GM13977 (cell line): ENCODE measurements at regions not wholly inside any gene's neighbourhood (a gene's known extent, or its start where the extent isn't known, plus 50 kb on each side); places are given as distances from the start of the nearest gene placed in this dataset.

ENCODE experiments used
- DNase-seq: peaks from one replicate; pipeline ENCODE4 v3.0.0; 2012; ENCODE audit warnings: low spot score
- CTCF ChIP-seq: IDR thresholded peaks from 2 replicates; pipeline ENCODE4 v1.5.1; 2012; ENCODE audit warnings: mild to moderate bottlenecking, control low read depth; ENCODE audit not compliant: insufficient read depth; ENCODE audit errors: extremely low read depth, missing control alignments
- in situ Hi-C: fragments of 300-500 bp; cut with MboI; formaldehyde crosslinking; loops from one replicate; pipeline ENCODE4 v1.12.0; 2022; ENCODE audit warnings: low sequenced_read_pairs, low pct_unique_long_range_greater_than_20kb, mixed read lengths, inconsistent platforms; ENCODE audit not compliant: unreplicated experiment

- in situ Hi-C loops, result no loop called here
- no peak for DNase-seq
- no peak for TF ChIP-seq CTCF
Measured at GRCh38 chr4:155540698-155541097, 126.0 kb upstream of the GUCY1A1 start.

GRCh38 chr4:155539746-155540145 is 126.9 kb upstream of the GUCY1A1 start:
- TF ChIP-seq CTCF, result no peak
- in situ Hi-C loops, result no loop called here
- DNase-seq, result no peak

GRCh38 chr4:155535802-155536454 is 130.7 kb upstream of the GUCY1A1 start:
- DNase-seq, result no peak
- in situ Hi-C loops, result no loop called here

GRCh38 chr4:155532373-155533085 is 134.1 kb upstream of the GUCY1A1 start:
- in situ Hi-C loops, result no loop called here
- DNase-seq, result no peak
- TF ChIP-seq CTCF, result no peak

More at GRCh38 chr4:155535802-155536454, 130.7 kb upstream of the GUCY1A1 start:
- no peak for TF ChIP-seq CTCF

GRCh38 chr4:155530857-155531256 is 135.8 kb upstream of the GUCY1A1 start:
- TF ChIP-seq CTCF, result no peak
- in situ Hi-C loops, result no loop called here
- DNase-seq, result no peak

GRCh38 chr4:155530290-155530689 is 136.4 kb upstream of the GUCY1A1 start:
- DNase-seq, result no peak
- in situ Hi-C loops, result no loop called here
- TF ChIP-seq CTCF, result no peak
